ENCODE measurements at regions not wholly inside any gene's neighbourhood (a gene's known extent, or its start where the extent isn't known, plus 50 kb on each side); places are given as distances from the start of the nearest gene placed in this dataset.

DNA sequence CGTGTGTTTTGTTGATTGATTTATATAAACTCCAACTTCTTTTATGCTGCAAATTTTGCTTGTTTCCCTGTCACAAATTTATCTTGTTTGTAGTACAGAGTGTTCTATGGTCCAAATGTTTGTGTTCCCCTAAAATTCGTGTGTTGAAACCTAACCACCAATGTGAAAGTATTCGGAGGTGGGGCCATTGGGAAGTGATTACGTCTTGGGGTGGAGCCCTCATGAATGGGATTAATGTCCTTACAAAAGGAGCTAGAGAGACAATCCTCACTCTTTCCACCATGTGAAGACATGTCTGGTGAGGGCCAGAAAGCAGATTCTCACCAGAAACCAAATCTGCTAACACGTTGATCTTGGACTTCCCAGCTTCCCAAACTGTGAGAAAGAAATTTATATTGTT lies 262.0 kb downstream of the MAN2A1 start:
- Histone ChIP-seq H3K4me3 (no peak overlapping the region), H3K4me1 (no peaks in the 10 kb centered on the region), H3K36me3 (ENCODE audit: insufficient read depth in 1 of 2, low read depth in 1 of 2) (no peaks in the 10 kb centered on the region), H3K9me3 (no peaks in the 10 kb centered on the region), H3K27ac (no peak overlapping the region), H3K27me3 (ENCODE audit: insufficient read depth in 3 of 3, low read length in 2 of 3) (no peaks in the 10 kb centered on the region)
- intact Hi-C loops (cut with DNase I), result no loop called here
- 78 to 89% (median 84%) methylated on average over 5 of the region's 5 CpGs for WGBS, 3 donors
- TF ChIP-seq, protein P1, sequence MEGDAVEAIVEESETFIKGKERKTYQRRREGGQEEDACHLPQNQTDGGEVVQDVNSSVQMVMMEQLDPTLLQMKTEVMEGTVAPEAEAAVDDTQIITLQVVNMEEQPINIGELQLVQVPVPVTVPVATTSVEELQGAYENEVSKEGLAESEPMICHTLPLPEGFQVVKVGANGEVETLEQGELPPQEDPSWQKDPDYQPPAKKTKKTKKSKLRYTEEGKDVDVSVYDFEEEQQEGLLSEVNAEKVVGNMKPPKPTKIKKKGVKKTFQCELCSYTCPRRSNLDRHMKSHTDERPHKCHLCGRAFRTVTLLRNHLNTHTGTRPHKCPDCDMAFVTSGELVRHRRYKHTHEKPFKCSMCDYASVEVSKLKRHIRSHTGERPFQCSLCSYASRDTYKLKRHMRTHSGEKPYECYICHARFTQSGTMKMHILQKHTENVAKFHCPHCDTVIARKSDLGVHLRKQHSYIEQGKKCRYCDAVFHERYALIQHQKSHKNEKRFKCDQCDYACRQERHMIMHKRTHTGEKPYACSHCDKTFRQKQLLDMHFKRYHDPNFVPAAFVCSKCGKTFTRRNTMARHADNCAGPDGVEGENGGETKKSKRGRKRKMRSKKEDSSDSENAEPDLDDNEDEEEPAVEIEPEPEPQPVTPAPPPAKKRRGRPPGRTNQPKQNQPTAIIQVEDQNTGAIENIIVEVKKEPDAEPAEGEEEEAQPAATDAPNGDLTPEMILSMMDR (IDR thresholded peaks at IDR 0.05), result no peak
- ATAC-seq, result no peak
- no peak for DNase-seq

DNA sequence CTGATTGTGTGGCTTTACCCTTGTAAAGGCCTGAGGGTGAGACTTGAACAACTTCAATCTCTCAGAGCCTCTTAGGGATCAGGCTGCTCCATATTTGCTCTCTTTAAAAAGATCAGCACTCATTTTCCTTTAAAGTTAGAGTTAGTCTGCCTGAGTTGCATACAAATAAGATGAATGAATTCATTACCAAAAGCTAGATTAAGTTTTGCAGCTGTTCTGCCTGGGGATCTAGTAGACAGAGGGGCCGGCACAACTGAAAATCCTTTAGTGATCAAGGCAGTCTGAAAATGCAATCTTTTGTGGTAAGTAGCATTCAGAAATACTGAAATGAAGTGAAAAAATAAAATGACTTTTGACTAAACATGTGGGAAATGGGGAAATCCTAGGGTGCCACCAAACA lies 264.0 kb downstream of the MAN2A1 start:
- 37 to 59% (median 38%) methylated on average over 1 of the region's 1 CpG for WGBS, 3 donors
- intact Hi-C loops (cut with DNase I), result no loop called here
- Histone ChIP-seq H3K27me3 (ENCODE audit: insufficient read depth in 3 of 3, low read length in 2 of 3) (no peaks in the 10 kb centered on the region), H3K36me3 (ENCODE audit: insufficient read depth in 1 of 2, low read depth in 1 of 2) (no peaks in the 10 kb centered on the region), H3K4me3 (no peak overlapping the region), H3K27ac (no peak overlapping the region), H3K9me3 (no peaks in the 10 kb centered on the region), H3K4me1 (no peaks in the 10 kb centered on the region)
- DNase-seq (no peak), ATAC-seq (no peak)
- TF ChIP-seq, protein P1 (IDR thresholded peaks at IDR 0.05), result no peak

DNA sequence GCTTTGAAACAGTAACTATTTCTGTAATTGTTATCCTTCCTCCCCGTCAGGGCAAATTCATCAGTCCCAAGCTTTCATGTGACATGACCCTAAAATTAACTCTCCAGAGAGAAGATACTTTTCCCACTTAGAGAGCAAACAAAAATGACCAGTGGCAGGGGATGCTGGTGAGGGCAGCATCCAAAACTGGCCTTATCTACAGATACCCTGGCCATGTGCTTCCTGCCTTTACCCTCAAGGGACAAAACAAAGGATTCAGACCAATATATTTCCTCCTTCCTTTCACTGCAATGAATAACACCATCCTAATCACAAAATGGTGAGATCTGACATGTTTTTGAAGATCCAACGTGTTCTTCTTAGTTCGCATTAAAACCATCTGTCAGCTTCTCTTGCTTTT lies 267.2 kb downstream of the MAN2A1 start:
- no peak overlapping the region for H3K4me3 ChIP-seq
- WGBS, 3 donors, result 27 to 39% (median 38%) methylated on average over 3 of the region's 3 CpGs
- no peaks in the 10 kb centered on the region for H3K4me1 ChIP-seq
- no peak overlapping the region for H3K27ac ChIP-seq
- TF ChIP-seq, protein P1 (IDR thresholded peaks at IDR 0.05), result no peak
- no peaks in the 10 kb centered on the region for H3K36me3 ChIP-seq (ENCODE audit: insufficient read depth in 1 of 2, low read depth in 1 of 2)
- no peaks in the 10 kb centered on the region for H3K9me3 ChIP-seq
- intact Hi-C loops (cut with DNase I), result no loop called here
- no peaks in the 10 kb centered on the region for H3K27me3 ChIP-seq (ENCODE audit: insufficient read depth in 3 of 3, low read length in 2 of 3)
- DNase-seq (no peak), ATAC-seq (no peak)

DNA sequence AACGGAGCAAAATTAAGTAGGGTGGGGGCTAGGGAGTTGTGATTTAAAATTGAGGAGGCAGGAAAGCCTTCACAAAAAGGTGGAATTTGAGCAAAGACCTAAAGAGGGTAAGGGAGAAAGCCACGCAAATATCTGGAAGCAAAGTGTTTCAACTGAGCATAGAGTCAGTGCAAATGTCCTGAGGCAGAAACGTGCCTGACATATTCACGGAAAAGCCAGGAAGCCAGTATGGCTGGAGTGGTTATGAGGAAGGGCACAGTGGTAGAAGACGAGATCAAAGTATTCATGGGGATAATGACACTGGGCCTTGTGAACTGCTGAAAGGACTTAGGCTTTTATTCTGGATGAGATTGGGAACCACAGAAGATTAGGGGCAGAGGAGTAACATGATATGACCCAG lies 268.4 kb downstream of the MAN2A1 start:
- no peaks in the 10 kb centered on the region for H3K27me3 ChIP-seq (ENCODE audit: insufficient read depth in 3 of 3, low read length in 2 of 3)
- WGBS, 3 donors, result 93 to 97% (median 94%) methylated on average over 5 of the region's 5 CpGs
- H3K27ac ChIP-seq, result no peak overlapping the region
- H3K9me3 ChIP-seq, result no peaks in the 10 kb centered on the region
- H3K36me3 ChIP-seq (ENCODE audit: insufficient read depth in 1 of 2, low read depth in 1 of 2), result no peaks in the 10 kb centered on the region
- no peak for ATAC-seq
- no peaks in the 10 kb centered on the region for H3K4me1 ChIP-seq
- no peak for DNase-seq
- no peak overlapping the region for H3K4me3 ChIP-seq
- TF ChIP-seq, protein P1 (IDR thresholded peaks at IDR 0.05), result no peak
- intact Hi-C loops (cut with DNase I), result no loop called here

DNA sequence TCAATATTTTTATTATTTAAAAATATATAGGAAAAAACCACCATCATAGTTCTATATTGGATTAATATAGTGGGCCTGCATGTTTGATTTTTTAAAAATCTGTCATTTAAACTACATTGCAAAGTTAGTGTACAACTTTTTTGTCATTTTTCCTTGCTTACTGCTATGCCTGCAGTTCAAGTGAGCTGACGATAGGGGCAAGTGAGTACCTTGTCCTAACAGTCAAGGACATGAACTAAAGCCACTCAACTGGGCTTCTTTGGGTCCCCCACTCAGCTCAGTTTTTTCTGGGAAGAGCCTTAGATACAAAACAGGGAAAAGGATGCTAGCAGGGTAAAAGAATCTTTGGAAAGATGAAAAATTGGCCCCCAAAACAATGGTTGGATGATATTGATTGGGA lies 269.9 kb downstream of the MAN2A1 start:
- H3K9me3 ChIP-seq, result no peaks in the 10 kb centered on the region
- no peaks in the 10 kb centered on the region for H3K27me3 ChIP-seq (ENCODE audit: insufficient read depth in 3 of 3, low read length in 2 of 3)
- H3K27ac ChIP-seq, result no peak overlapping the region
- DNase-seq (no peak), ATAC-seq (no peak)
- TF ChIP-seq, protein P1 (IDR thresholded peaks at IDR 0.05), result no peak
- H3K36me3 ChIP-seq (ENCODE audit: insufficient read depth in 1 of 2, low read depth in 1 of 2), result no peaks in the 10 kb centered on the region
- no peak overlapping the region for H3K4me3 ChIP-seq
- no peaks in the 10 kb centered on the region for H3K4me1 ChIP-seq
- intact Hi-C loops (cut with DNase I), result no loop called here
- WGBS, 3 donors, result 85 to 93% (median 92%) methylated on average over 1 of the region's 1 CpG

Data from psoas muscle (tissue), 7 donors.